ENCODE measurements at regions not wholly inside any gene's neighbourhood (a gene's known extent, or its start where the extent isn't known, plus 50 kb on each side); places are given as distances from the start of the nearest gene placed in this dataset.

- TF ChIP-seq ZFP3 (CRISPR knock-in tag; IDR thresholded peaks at IDR 0.05) (no peak), ISL1 (CRISPR knock-in tag; IDR thresholded peaks at IDR 0.05) (no peak), CREB5 (CRISPR knock-in tag; IDR thresholded peaks at IDR 0.05; ENCODE audit: low read depth) (no peak), PPARA (CRISPR knock-in tag; IDR thresholded peaks at IDR 0.05; ENCODE audit: borderline replicate concordance) (no peak), ESRRG (CRISPR knock-in tag; IDR thresholded peaks at IDR 0.05) (no peak), SNAI2 (CRISPR knock-in tag; IDR thresholded peaks at IDR 0.05) (no peak)
- TF ChIP-seq, protein P1, sequence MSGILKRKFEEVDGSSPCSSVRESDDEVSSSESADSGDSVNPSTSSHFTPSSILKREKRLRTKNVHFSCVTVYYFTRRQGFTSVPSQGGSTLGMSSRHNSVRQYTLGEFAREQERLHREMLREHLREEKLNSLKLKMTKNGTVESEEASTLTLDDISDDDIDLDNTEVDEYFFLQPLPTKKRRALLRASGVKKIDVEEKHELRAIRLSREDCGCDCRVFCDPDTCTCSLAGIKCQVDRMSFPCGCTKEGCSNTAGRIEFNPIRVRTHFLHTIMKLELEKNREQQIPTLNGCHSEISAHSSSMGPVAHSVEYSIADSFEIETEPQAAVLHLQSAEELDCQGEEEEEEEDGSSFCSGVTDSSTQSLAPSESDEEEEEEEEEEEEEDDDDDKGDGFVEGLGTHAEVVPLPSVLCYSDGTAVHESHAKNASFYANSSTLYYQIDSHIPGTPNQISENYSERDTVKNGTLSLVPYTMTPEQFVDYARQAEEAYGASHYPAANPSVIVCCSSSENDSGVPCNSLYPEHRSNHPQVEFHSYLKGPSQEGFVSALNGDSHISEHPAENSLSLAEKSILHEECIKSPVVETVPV (CRISPR knock-in tag; IDR thresholded peaks at IDR 0.05) = no peak
These were observed 1327.9 kb downstream of the TBC1D22A start (continued) for GRCh38 chr22:48090332-48090672.

GRCh38 chr22:48089601-48090331 is 1327.3 kb downstream of the TBC1D22A start:
- TF ChIP-seq, protein P2, sequence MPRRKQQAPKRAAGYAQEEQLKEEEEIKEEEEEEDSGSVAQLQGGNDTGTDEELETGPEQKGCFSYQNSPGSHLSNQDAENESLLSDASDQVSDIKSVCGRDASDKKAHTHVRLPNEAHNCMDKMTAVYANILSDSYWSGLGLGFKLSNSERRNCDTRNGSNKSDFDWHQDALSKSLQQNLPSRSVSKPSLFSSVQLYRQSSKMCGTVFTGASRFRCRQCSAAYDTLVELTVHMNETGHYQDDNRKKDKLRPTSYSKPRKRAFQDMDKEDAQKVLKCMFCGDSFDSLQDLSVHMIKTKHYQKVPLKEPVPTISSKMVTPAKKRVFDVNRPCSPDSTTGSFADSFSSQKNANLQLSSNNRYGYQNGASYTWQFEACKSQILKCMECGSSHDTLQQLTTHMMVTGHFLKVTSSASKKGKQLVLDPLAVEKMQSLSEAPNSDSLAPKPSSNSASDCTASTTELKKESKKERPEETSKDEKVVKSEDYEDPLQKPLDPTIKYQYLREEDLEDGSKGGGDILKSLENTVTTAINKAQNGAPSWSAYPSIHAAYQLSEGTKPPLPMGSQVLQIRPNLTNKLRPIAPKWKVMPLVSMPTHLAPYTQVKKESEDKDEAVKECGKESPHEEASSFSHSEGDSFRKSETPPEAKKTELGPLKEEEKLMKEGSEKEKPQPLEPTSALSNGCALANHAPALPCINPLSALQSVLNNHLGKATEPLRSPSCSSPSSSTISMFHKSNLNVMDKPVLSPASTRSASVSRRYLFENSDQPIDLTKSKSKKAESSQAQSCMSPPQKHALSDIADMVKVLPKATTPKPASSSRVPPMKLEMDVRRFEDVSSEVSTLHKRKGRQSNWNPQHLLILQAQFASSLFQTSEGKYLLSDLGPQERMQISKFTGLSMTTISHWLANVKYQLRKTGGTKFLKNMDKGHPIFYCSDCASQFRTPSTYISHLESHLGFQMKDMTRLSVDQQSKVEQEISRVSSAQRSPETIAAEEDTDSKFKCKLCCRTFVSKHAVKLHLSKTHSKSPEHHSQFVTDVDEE (CRISPR knock-in tag; IDR thresholded peaks at IDR 0.05) = no peak
- TF ChIP-seq ZFP30 (CRISPR knock-in tag; IDR thresholded peaks at IDR 0.05) = no peak
- TF ChIP-seq BACH2 (CRISPR knock-in tag; IDR thresholded peaks at IDR 0.05; ENCODE audit: borderline replicate concordance) = no peak
- no peak for TF ChIP-seq GLIS3 (CRISPR knock-in tag; IDR thresholded peaks at IDR 0.05)
- TF ChIP-seq OSR1 (CRISPR knock-in tag; IDR thresholded peaks at IDR 0.05) = no peak
- no peak for TF ChIP-seq ZFP3 (CRISPR knock-in tag; IDR thresholded peaks at IDR 0.05)
- no peak for TF ChIP-seq PATZ1 (CRISPR knock-in tag; IDR thresholded peaks at IDR 0.05; ENCODE audit: borderline replicate concordance)
- TF ChIP-seq ZNF70 (CRISPR knock-in tag; IDR thresholded peaks at IDR 0.05) = no peak
- no peak for TF ChIP-seq CREB5 (CRISPR knock-in tag; IDR thresholded peaks at IDR 0.05; ENCODE audit: low read depth)
- TF ChIP-seq, protein P3, sequence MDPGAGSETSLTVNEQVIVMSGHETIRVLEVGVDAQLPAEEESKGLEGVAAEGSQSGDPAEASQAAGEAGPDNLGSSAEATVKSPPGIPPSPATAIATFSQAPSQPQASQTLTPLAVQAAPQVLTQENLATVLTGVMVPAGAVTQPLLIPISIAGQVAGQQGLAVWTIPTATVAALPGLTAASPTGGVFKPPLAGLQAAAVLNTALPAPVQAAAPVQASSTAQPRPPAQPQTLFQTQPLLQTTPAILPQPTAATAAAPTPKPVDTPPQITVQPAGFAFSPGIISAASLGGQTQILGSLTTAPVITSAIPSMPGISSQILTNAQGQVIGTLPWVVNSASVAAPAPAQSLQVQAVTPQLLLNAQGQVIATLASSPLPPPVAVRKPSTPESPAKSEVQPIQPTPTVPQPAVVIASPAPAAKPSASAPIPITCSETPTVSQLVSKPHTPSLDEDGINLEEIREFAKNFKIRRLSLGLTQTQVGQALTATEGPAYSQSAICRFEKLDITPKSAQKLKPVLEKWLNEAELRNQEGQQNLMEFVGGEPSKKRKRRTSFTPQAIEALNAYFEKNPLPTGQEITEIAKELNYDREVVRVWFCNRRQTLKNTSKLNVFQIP (CRISPR knock-in tag; IDR thresholded peaks at IDR 0.05; ENCODE audit: borderline replicate concordance, low read depth) = no peak
- no peak for TF ChIP-seq ZC3H10 (CRISPR knock-in tag; IDR thresholded peaks at IDR 0.05)
- no peak for TF ChIP-seq ESRRG (CRISPR knock-in tag; IDR thresholded peaks at IDR 0.05)
- TF ChIP-seq, protein P1 (CRISPR knock-in tag; IDR thresholded peaks at IDR 0.05) = no peak
- TF ChIP-seq SNAI2 (CRISPR knock-in tag; IDR thresholded peaks at IDR 0.05) = no peak
- no peak for TF ChIP-seq ARNTL (CRISPR knock-in tag; IDR thresholded peaks at IDR 0.05; ENCODE audit: borderline replicate concordance, low read depth)
- no peak for TF ChIP-seq CSDC2 (CRISPR knock-in tag; IDR thresholded peaks at IDR 0.05)
- no peak for TF ChIP-seq ZNF565 (CRISPR knock-in tag; conservative IDR thresholded peaks at IDR 0.05; ENCODE audit: low read depth)
- peak; percentile 77 for ATAC-seq

Data from SK-N-SH treated with all-trans-retinoic acid at 6 μM for 48 hours (cell line).